ENCODE measurements at regions not wholly inside any gene's neighbourhood (a gene's known extent, or its start where the extent isn't known, plus 50 kb on each side); places are given as distances from the start of the nearest gene placed in this dataset.
A peak's percentile ranks its signal among the peaks of the same experiment; 100 is the strongest.

GRCh38 chr7:131159961-131160361 is 167.7 kb upstream of the MKLN1 start:
- DNase-seq (ENCODE audit: low read depth) = no peak
- no peak overlapping the region for H3K4me3 ChIP-seq (ENCODE audit: low read depth, low read length)

- DNase-seq (ENCODE audit: low read depth) = no peak
- no peak overlapping the region for H3K4me3 ChIP-seq (ENCODE audit: low read depth, low read length)
Observed at GRCh38 chr7:131161103-131161502, 166.6 kb upstream of the MKLN1 start.

GRCh38 chr7:131164025-131164925 is 163.4 kb upstream of the MKLN1 start:
- H3K4me3 ChIP-seq (ENCODE audit: low read depth, low read length) = no peak overlapping the region
- DNase-seq (ENCODE audit: low read depth) = peak; percentile 76

- no peak overlapping the region for H3K4me3 ChIP-seq (ENCODE audit: low read depth, low read length)
- no peak for DNase-seq (ENCODE audit: low read depth)
Observed at GRCh38 chr7:131166066-131166465, 161.6 kb upstream of the MKLN1 start.

- DNase-seq (ENCODE audit: low read depth) = no peak
- H3K4me3 ChIP-seq (ENCODE audit: low read depth, low read length) = no peak overlapping the region
Observed at GRCh38 chr7:131170440-131171271, 157.0 kb upstream of the MKLN1 start.

- DNase-seq (ENCODE audit: low read depth) = no peak
- no peak overlapping the region for H3K4me3 ChIP-seq (ENCODE audit: low read depth, low read length)
Observed at GRCh38 chr7:131173145-131173890, 154.4 kb upstream of the MKLN1 start.

- H3K4me3 ChIP-seq (ENCODE audit: low read depth, low read length) = no peak overlapping the region
- DNase-seq (ENCODE audit: low read depth) = no peak
Observed at GRCh38 chr7:131174391-131174790, 153.3 kb upstream of the MKLN1 start.

GRCh38 chr7:131174855-131175254 is 152.8 kb upstream of the MKLN1 start:
- H3K4me3 ChIP-seq (ENCODE audit: low read depth, low read length) = no peak overlapping the region
- DNase-seq (ENCODE audit: low read depth) = no peak

GRCh38 chr7:131182446-131183058 is 145.1 kb upstream of the MKLN1 start:
- no peak overlapping the region for H3K4me3 ChIP-seq (ENCODE audit: low read depth, low read length)
- no peak for DNase-seq (ENCODE audit: low read depth)

GRCh38 chr7:131183072-131183471 is 144.6 kb upstream of the MKLN1 start:
- no peak overlapping the region for H3K4me3 ChIP-seq (ENCODE audit: low read depth, low read length)
- no peak for DNase-seq (ENCODE audit: low read depth)

GRCh38 chr7:131183611-131184119 is 144.0 kb upstream of the MKLN1 start:
- H3K4me3 ChIP-seq (ENCODE audit: low read depth, low read length) = no peak overlapping the region
- DNase-seq (ENCODE audit: low read depth) = no peak

- no peak for DNase-seq (ENCODE audit: low read depth)
- H3K4me3 ChIP-seq (ENCODE audit: low read depth, low read length) = no peak overlapping the region
Observed at GRCh38 chr7:131186816-131187215, 140.9 kb upstream of the MKLN1 start.

GRCh38 chr7:131188367-131189339 is 139.0 kb upstream of the MKLN1 start:
- DNase-seq (ENCODE audit: low read depth) = peak; percentile 93
- H3K4me3 ChIP-seq (ENCODE audit: low read depth, low read length) = no peak overlapping the region

GRCh38 chr7:131189488-131189887 is 138.2 kb upstream of the MKLN1 start:
- no peak for DNase-seq (ENCODE audit: low read depth)
- H3K4me3 ChIP-seq (ENCODE audit: low read depth, low read length) = no peak overlapping the region

GRCh38 chr7:131190146-131190545 is 137.5 kb upstream of the MKLN1 start:
- no peak for DNase-seq (ENCODE audit: low read depth)
- H3K4me3 ChIP-seq (ENCODE audit: low read depth, low read length) = no peak overlapping the region

GRCh38 chr7:131190581-131190980 is 137.1 kb upstream of the MKLN1 start:
- H3K4me3 ChIP-seq (ENCODE audit: low read depth, low read length) = no peak overlapping the region
- no peak for DNase-seq (ENCODE audit: low read depth)

GRCh38 chr7:131194070-131194865 is 133.4 kb upstream of the MKLN1 start:
- H3K4me3 ChIP-seq (ENCODE audit: low read depth, low read length) = no peak overlapping the region
- DNase-seq (ENCODE audit: low read depth) = no peak

Data from skeletal muscle cell (primary cell).